GM18517 (cell line): ENCODE measurements at regions not wholly inside any gene's neighbourhood (a gene's known extent, or its start where the extent isn't known, plus 50 kb on each side); places are given as distances from the start of the nearest gene placed in this dataset.

Experiments used
- ATAC-seq: cut with Tn5 transposase; IDR thresholded peaks from one replicate; pipeline ENCODE4 v1.9.1; 2021; ENCODE audit warnings: mild to moderate bottlenecking, moderate library complexity; ENCODE audit not compliant: unreplicated experiment

- no peak for ATAC-seq
Measured at GRCh38 chr16:51365715-51366114, 214.6 kb upstream of the SALL1 start.

GRCh38 chr16:51359141-51359955, 208.3 kb upstream of the SALL1 start:
- ATAC-seq: no peak

GRCh38 chr16:51357839-51358238, 206.8 kb upstream of the SALL1 start:
- ATAC-seq: no peak

- no peak for ATAC-seq
Measured at GRCh38 chr16:51355875-51356274, 204.8 kb upstream of the SALL1 start.

- ATAC-seq: no peak
Measured at GRCh38 chr16:51355195-51355594, 204.1 kb upstream of the SALL1 start.

GRCh38 chr16:51353055-51353454, 202.0 kb upstream of the SALL1 start:
- ATAC-seq: no peak

GRCh38 chr16:51349626-51350025, 198.6 kb upstream of the SALL1 start:
- no peak for ATAC-seq

GRCh38 chr16:51343411-51343810, 192.3 kb upstream of the SALL1 start:
- no peak for ATAC-seq

- no peak for ATAC-seq
Measured at GRCh38 chr16:51341204-51341603, 190.1 kb upstream of the SALL1 start.

GRCh38 chr16:51337662-51338061, 186.6 kb upstream of the SALL1 start:
- ATAC-seq: no peak

GRCh38 chr16:51328733-51329132, 177.7 kb upstream of the SALL1 start:
- no peak for ATAC-seq

GRCh38 chr16:51327001-51327400, 175.9 kb upstream of the SALL1 start:
- ATAC-seq: no peak

GRCh38 chr16:51326131-51326856, 175.2 kb upstream of the SALL1 start:
- ATAC-seq: no peak

- no peak for ATAC-seq
Measured at GRCh38 chr16:51321251-51321650, 170.2 kb upstream of the SALL1 start.

GRCh38 chr16:51317575-51317974, 166.5 kb upstream of the SALL1 start:
- ATAC-seq: no peak

- ATAC-seq: no peak
Measured at GRCh38 chr16:51313198-51313597, 162.1 kb upstream of the SALL1 start.

GRCh38 chr16:51312363-51313150, 161.5 kb upstream of the SALL1 start:
- ATAC-seq: no peak

- ATAC-seq: no peak
Measured at GRCh38 chr16:51310159-51310558, 159.1 kb upstream of the SALL1 start.

GRCh38 chr16:51306886-51307595, 156.0 kb upstream of the SALL1 start:
- ATAC-seq: no peak

- no peak for ATAC-seq
Measured at GRCh38 chr16:51306116-51306515, 155.0 kb upstream of the SALL1 start.

- no peak for ATAC-seq
Measured at GRCh38 chr16:51305337-51305736, 154.3 kb upstream of the SALL1 start.
